ENCODE measurements at regions not wholly inside any gene's neighbourhood (a gene's known extent, or its start where the extent isn't known, plus 50 kb on each side); places are given as distances from the start of the nearest gene placed in this dataset.

- Histone ChIP-seq H3K79me2 (ENCODE audit: control insufficient read depth, insufficient read depth, low read length) (no peaks in the 10 kb centered on the region), H3K9me3 (replicated peaks; ENCODE audit: control insufficient read depth, insufficient read depth, low read length) (no peaks in the 10 kb centered on the region), H3K4me1 (ENCODE audit: control insufficient read depth, insufficient read depth, low read length) (no peaks in the 10 kb centered on the region), H2AFZ (ENCODE audit: control insufficient read depth, low read depth, low read length) (no peak overlapping the region), H3K27me3 (replicated peaks in 1 of 2; ENCODE audit: control insufficient read depth in 2 of 2, insufficient read depth in 2 of 2, low read length in 1 of 2) (peaks cover 0 to 2% of the 10 kb centered on the region in 2 experiments; a peak in 1 of 4 replicates), H3K4me2 (ENCODE audit: control insufficient read depth, insufficient read depth) (no peak overlapping the region), H3K4me3 (no peak overlapping the region), H3K36me3 (ENCODE audit: control insufficient read depth in 2 of 2, insufficient read depth in 2 of 2, low read length in 1 of 2) (no peaks in the 10 kb centered on the region), H4K20me1 (ENCODE audit: control insufficient read depth, insufficient read depth) (no peaks in the 10 kb centered on the region), H3K9ac (ENCODE audit: control insufficient read depth, insufficient read depth, low read length) (no peak overlapping the region), H3K27ac (ENCODE audit: control insufficient read depth, insufficient read depth) (no peak overlapping the region)
- no TSS peak for BruUV-seq (replicated peaks)
- DNase-seq (ENCODE audit: low read depth, low spot score) (no peak), FAIRE-seq (no peak), ATAC-seq (no peak)
- in situ Hi-C loops (cut with MboI): no loop called here
- POLR2A ChIA-PET: no interaction called here
- TF ChIP-seq SKIL (IDR thresholded peaks at IDR 0.05; ENCODE audit: low read depth, poor library complexity, severe bottlenecking): no peak
- TF ChIP-seq LARP7 (IDR thresholded peaks at IDR 0.05): no peak
- TF ChIP-seq SMARCA5 (IDR thresholded peaks at IDR 0.05): no peak
- TF ChIP-seq FOS (IDR thresholded peaks at IDR 0.05; ENCODE audit: borderline replicate concordance, extremely low read depth, insufficient read length): no peak
- TF ChIP-seq BCL11A (IDR thresholded peaks at IDR 0.05; ENCODE audit: low read depth, low read length): no peak
- CTCF ChIA-PET: interaction anchor here (0.7 to 1.4 kb wide), 5 partner anchors 9 to 195 kb away, joined by 3 to 4 read pairs (median 4); no protein-coding TSS in a partner anchor
- intact Hi-C loops (cut with micrococcal nuclease; ENCODE audit: unreplicated experiment): no loop called here
- RAD21 ChIA-PET (ENCODE audit: unreplicated experiment): no interaction called here
- WGBS (ENCODE audit: insufficient coverage, insufficient replicate concordance, low lambda C conversion rate, missing lambda C conversion rate): 51% methylated on average over 4 of the region's 4 CpGs
- SMC1A ChIA-PET (ENCODE audit: uncharacterized antibody, unreplicated experiment): interaction anchor here (0.6 to 1.2 kb wide), 4 partner anchors 11 to 1489 kb away, joined by 3 to 4 read pairs (median 4); no protein-coding TSS in a partner anchor
Observed at GRCh38 chr6:138570725-138571029, 71.4 kb upstream of the NHSL1 start.

GRCh38 chr6:138571181-138571580 lies 71.9 kb upstream of the NHSL1 start:
- CTCF ChIA-PET: interaction anchor here (1.1 kb wide), 1 partner anchor 17 kb away, joined by 4 read pairs; no protein-coding TSS in a partner anchor
- TF ChIP-seq RB1 (IDR thresholded peaks at IDR 0.05; ENCODE audit: borderline replicate concordance) (no peak), ETV6 (conservative IDR thresholded peaks at IDR 0.05 in 1 of 2, IDR thresholded peaks at IDR 0.05 in 1 of 2; ENCODE audit: borderline replicate concordance in 1 of 2, low read depth in 1 of 2) (no peak), EZH2 (IDR thresholded peaks at IDR 0.05; ENCODE audit: borderline replicate concordance, control insufficient read depth, low read depth, low read length) (no peak), SREBF1 (IDR thresholded peaks at IDR 0.05; ENCODE audit: low read length) (no peak), NR2F1 (conservative IDR thresholded peaks at IDR 0.05) (no peak), NFYB (IDR thresholded peaks at IDR 0.05; ENCODE audit: insufficient read depth, low read depth, low read length) (no peak), ZNF622 (IDR thresholded peaks at IDR 0.05) (no peak), POLR2AphosphoS5 (IDR thresholded peaks at IDR 0.05; ENCODE audit: low read length) (no peak), ESRRA (IDR thresholded peaks at IDR 0.05; ENCODE audit: low read length) (no peak)
- BruUV-seq (replicated peaks): no TSS peak

More at GRCh38 chr6:138571181-138571580, 71.9 kb upstream of the NHSL1 start:
- no peaks in the 10 kb centered on the region for H3K79me2 ChIP-seq (ENCODE audit: control insufficient read depth, insufficient read depth, low read length)
- peaks cover 0 to 2% of the 10 kb centered on the region in 2 experiments; a peak in 1 of 4 replicates for H3K27me3 ChIP-seq (replicated peaks in 1 of 2; ENCODE audit: control insufficient read depth in 2 of 2, insufficient read depth in 2 of 2, low read length in 1 of 2)
- no peaks in the 10 kb centered on the region for H3K36me3 ChIP-seq (ENCODE audit: control insufficient read depth in 2 of 2, insufficient read depth in 2 of 2, low read length in 1 of 2)
- FAIRE-seq (no peak), ATAC-seq (no peak), DNase-seq (ENCODE audit: low read depth, low spot score) (no peak)
- H3K4me3 ChIP-seq: no peak overlapping the region
- RAD21 ChIA-PET (ENCODE audit: unreplicated experiment): no interaction called here
- no peak overlapping the region for H3K4me2 ChIP-seq (ENCODE audit: control insufficient read depth, insufficient read depth)
- no peaks in the 10 kb centered on the region for H3K9me3 ChIP-seq (replicated peaks; ENCODE audit: control insufficient read depth, insufficient read depth, low read length)
- SMC1A ChIA-PET (ENCODE audit: uncharacterized antibody, unreplicated experiment): interaction anchor here (0.6 to 1.2 kb wide), 3 partner anchors 15 to 1489 kb away, joined by 3 to 4 read pairs (median 3); no protein-coding TSS in a partner anchor
- H3K9ac ChIP-seq (ENCODE audit: control insufficient read depth, insufficient read depth, low read length): no peak overlapping the region
- H4K20me1 ChIP-seq (ENCODE audit: control insufficient read depth, insufficient read depth): no peaks in the 10 kb centered on the region
- POLR2A ChIA-PET: no interaction called here
- in situ Hi-C loops (cut with MboI) (no loop called here), intact Hi-C loops (cut with micrococcal nuclease; ENCODE audit: unreplicated experiment) (no loop called here)
- H2AFZ ChIP-seq (ENCODE audit: control insufficient read depth, low read depth, low read length): no peak overlapping the region
- H3K27ac ChIP-seq (ENCODE audit: control insufficient read depth, insufficient read depth): no peak overlapping the region
- H3K4me1 ChIP-seq (ENCODE audit: control insufficient read depth, insufficient read depth, low read length): no peaks in the 10 kb centered on the region
- 52% methylated on average over 7 of the region's 7 CpGs for whole genome bisulfite sequencing (ENCODE audit: insufficient coverage, insufficient replicate concordance, low lambda C conversion rate, missing lambda C conversion rate)

Measured in GM12878 (cell line).